ENCODE measurements at regions not wholly inside any gene's neighbourhood (a gene's known extent, or its start where the extent isn't known, plus 50 kb on each side); places are given as distances from the start of the nearest gene placed in this dataset.

DNA sequence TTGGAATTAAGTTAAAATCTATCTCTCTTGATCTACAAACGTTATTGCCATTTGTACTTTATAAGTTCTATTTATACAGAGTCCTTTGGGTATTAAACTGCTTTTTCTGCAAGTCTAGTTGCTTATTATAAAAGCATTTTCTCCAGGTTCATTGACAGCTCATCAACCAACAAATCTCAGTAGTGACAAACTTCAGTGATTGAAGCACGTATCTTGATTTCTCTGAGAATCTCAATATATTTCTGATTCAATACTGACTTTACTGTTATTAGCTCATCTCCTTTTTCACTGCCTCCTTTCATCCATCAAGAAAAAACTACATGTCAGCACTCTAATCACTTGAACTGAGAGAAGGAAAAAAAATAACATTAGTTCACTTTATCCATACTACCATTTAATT, 630.2 kb downstream of the ARAP2 start:
- TF ChIP-seq POLR2A (IDR thresholded peaks at IDR 0.05) (no peak), POLR2AphosphoS5 (IDR thresholded peaks at IDR 0.05) (no peak)
- TF ChIP-seq, protein P1, sequence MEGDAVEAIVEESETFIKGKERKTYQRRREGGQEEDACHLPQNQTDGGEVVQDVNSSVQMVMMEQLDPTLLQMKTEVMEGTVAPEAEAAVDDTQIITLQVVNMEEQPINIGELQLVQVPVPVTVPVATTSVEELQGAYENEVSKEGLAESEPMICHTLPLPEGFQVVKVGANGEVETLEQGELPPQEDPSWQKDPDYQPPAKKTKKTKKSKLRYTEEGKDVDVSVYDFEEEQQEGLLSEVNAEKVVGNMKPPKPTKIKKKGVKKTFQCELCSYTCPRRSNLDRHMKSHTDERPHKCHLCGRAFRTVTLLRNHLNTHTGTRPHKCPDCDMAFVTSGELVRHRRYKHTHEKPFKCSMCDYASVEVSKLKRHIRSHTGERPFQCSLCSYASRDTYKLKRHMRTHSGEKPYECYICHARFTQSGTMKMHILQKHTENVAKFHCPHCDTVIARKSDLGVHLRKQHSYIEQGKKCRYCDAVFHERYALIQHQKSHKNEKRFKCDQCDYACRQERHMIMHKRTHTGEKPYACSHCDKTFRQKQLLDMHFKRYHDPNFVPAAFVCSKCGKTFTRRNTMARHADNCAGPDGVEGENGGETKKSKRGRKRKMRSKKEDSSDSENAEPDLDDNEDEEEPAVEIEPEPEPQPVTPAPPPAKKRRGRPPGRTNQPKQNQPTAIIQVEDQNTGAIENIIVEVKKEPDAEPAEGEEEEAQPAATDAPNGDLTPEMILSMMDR (IDR thresholded peaks at IDR 0.05): no peak
